GM19463 (cell line): ENCODE measurements at regions not wholly inside any gene's neighbourhood (a gene's known extent, or its start where the extent isn't known, plus 50 kb on each side); places are given as distances from the start of the nearest gene placed in this dataset.

ENCODE experiments used
- ATAC-seq: cut with Tn5 transposase; IDR thresholded peaks from one replicate; pipeline ENCODE4 v1.9.1; 2021; ENCODE audit warnings: mild to moderate bottlenecking, moderate library complexity; ENCODE audit not compliant: unreplicated experiment

GRCh38 chr2:156165742-156166141 is 166.8 kb downstream of the NR4A2 start:
- no peak for ATAC-seq

GRCh38 chr2:156164091-156164720 is 168.3 kb downstream of the NR4A2 start:
- no peak for ATAC-seq

GRCh38 chr2:156158808-156159207 is 173.7 kb downstream of the NR4A2 start:
- no peak for ATAC-seq

- ATAC-seq, result no peak
These were observed 174.9 kb downstream of the NR4A2 start for GRCh38 chr2:156157670-156158069.

GRCh38 chr2:156156580-156156979 is 175.9 kb downstream of the NR4A2 start:
- ATAC-seq, result no peak

- no peak for ATAC-seq
These were observed 177.2 kb downstream of the NR4A2 start for GRCh38 chr2:156155319-156155718.

GRCh38 chr2:156151351-156151750 is 181.2 kb downstream of the NR4A2 start:
- ATAC-seq, result no peak

- ATAC-seq, result peak; percentile 85
These were observed 184.8 kb downstream of the NR4A2 start for GRCh38 chr2:156147594-156148330.

- no peak for ATAC-seq
These were observed 186.5 kb downstream of the NR4A2 start for GRCh38 chr2:156145976-156146375.

GRCh38 chr2:156145469-156145868 is 187.1 kb downstream of the NR4A2 start:
- ATAC-seq, result no peak

GRCh38 chr2:156136566-156136965 is 196.0 kb downstream of the NR4A2 start:
- ATAC-seq, result no peak

GRCh38 chr2:156134887-156135286 is 197.6 kb downstream of the NR4A2 start:
- no peak for ATAC-seq

- ATAC-seq, result no peak
These were observed 199.6 kb downstream of the NR4A2 start for GRCh38 chr2:156132941-156133340.

GRCh38 chr2:156132130-156132529 is 200.4 kb downstream of the NR4A2 start:
- ATAC-seq, result no peak

GRCh38 chr2:156129227-156129626 is 203.3 kb downstream of the NR4A2 start:
- no peak for ATAC-seq

- ATAC-seq, result no peak
These were observed 207.5 kb downstream of the NR4A2 start for GRCh38 chr2:156125018-156125417.

GRCh38 chr2:156124458-156124857 is 208.1 kb downstream of the NR4A2 start:
- ATAC-seq, result no peak

- ATAC-seq, result no peak
These were observed 213.6 kb downstream of the NR4A2 start for GRCh38 chr2:156118753-156119416.

GRCh38 chr2:156116113-156116512 is 216.4 kb downstream of the NR4A2 start:
- no peak for ATAC-seq

GRCh38 chr2:156115338-156115737 is 217.2 kb downstream of the NR4A2 start:
- no peak for ATAC-seq

- ATAC-seq, result no peak
These were observed 220.2 kb downstream of the NR4A2 start for GRCh38 chr2:156112323-156112722.

- ATAC-seq, result peak; percentile 97
These were observed 221.6 kb downstream of the NR4A2 start for GRCh38 chr2:156110890-156111289.
